Dermis blood vessel endothelial cell (primary cell): ENCODE measurements at regions not wholly inside any gene's neighbourhood (a gene's known extent, or its start where the extent isn't known, plus 50 kb on each side); places are given as distances from the start of the nearest gene placed in this dataset.
"Not testable (repeated sequence)": the region's sequence is repeated elsewhere in the genome, so short reads cannot be mapped to it uniquely, and the experiment has no call there.

Experiments
- DNase-seq: peaks from one replicate; pipeline ENCODE4 v3.0.0; 2010

- DNase-seq: no peak
These were observed 65.5 kb downstream of the VCX2 start for GRCh38 chrX:8105531-8105930.

GRCh38 chrX:8103655-8104054 lies 67.4 kb downstream of the VCX2 start:
- no peak for DNase-seq

GRCh38 chrX:8091510-8091909 lies 79.6 kb downstream of the VCX2 start:
- no peak for DNase-seq

GRCh38 chrX:8090906-8091305 lies 80.2 kb downstream of the VCX2 start:
- no peak for DNase-seq

- DNase-seq: no peak
These were observed 80.6 kb downstream of the VCX2 start for GRCh38 chrX:8090482-8090881.

- no peak for DNase-seq
These were observed 81.9 kb downstream of the VCX2 start for GRCh38 chrX:8089141-8089540.

DNA sequence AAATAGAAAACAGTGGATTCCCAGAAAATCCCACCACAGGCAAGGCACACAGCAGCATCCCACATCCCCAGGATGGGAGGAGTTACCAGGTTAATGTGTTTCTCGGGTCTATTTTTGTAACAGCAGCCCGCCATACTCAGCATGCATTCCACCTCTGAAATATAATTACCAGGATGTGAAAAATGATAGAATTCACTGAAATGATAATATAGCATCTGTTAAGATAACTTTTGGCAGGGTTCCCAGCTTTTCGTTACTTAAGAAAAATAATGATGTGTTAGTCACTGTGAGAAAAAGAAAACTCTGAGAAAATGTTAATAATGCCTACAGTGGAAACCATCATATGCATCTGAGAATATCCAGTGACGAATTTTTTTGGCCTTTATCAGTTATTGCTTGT lies 87.1 kb downstream of the VCX2 start:
- no peak for DNase-seq

- DNase-seq: no peak
These were observed 87.8 kb downstream of the VCX2 start for GRCh38 chrX:8083286-8083685.

DNA sequence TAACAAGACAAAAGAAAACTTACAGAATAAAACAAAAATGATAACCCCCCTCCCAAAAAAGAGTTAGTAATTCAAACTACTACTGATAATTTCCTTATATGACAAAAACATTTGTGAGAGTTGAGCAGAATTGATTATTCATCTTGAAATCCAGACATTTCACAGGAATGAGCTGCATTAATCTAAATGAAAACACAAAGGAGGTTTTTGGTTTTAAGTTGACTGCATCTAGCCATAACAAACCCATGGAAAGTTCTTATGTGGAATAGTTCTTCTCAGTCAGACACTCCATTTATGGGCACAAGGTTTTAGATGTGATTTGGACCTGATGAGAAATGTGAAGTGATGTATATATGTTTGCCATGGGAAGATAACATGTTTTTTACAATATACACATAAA lies 95.4 kb downstream of the VCX2 start:
- no peak for DNase-seq

DNA sequence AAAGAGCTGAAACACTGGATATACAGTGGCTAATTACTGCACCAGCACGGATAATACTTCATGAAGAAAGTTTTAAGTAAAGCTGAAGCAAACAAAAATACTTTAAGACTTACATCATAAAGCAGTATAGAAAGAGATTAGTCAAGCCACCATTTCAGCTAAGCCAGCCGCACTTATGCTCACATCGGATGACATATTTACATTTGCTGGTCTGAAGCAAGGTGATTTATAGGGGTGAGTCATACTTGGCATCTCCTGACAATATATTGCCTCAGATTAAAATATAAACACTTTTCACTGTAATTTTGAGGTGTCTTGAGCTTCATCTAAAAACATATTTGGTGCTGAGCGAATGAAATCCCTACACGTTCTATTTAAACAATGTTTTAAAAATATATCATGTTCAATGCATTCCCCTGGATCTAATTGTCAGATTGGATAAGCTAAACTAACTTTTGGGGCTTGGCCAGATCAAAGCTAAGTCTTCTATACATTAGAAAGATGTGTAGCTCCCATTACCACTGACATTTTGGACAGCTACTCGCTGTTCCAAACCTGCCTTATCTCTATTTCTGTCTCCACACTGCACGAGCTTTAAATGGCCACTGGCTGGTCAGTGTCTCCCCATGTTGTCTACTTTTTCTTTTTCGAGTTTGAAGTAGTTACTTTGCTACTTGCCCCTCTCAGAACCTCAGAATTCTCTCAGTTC lies 103.2 kb downstream of the VCX2 start:
- no peak for DNase-seq

DNA sequence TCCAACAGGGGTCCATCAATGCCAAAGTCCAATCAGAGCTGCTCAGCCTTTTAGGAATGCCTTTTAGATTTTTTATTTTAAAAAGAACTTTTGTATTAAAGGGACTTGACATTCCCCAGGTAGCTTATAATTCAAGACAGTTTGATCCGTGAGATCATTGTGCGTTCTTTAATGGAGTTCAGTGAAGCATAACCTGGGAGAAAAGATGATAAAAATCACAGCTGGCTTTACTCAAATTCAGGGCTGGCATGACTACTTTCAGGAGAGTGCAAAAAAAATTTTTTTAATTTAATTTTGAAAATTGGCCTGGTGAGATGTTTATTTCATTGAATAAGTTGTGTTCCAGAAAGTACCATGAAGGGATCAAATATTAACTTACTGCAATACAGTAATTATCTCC lies 118.2 kb downstream of the VCX2 start:
- DNase-seq: no peak

DNA sequence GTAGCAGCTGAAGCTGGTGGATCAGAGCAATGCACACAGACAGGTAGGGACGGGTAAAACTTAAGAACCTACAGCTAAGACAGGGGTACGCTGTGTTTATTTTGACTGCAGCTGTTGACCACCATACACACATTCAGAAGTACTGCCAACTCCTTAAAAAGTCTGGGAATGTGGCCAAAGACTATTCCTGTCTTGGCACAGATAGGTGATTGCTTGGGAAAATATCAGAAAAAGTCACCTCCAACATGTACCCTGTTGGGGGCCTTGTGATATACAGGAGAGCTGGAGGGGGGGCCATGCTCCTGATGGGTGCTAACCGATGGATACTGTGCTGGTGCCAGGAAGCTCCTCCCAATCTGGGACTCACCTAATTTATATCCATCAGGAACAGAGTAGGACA lies 121.2 kb downstream of the VCX2 start:
- no peak for DNase-seq

- DNase-seq: no peak
These were observed 121.3 kb upstream of the PNPLA4 start for GRCh38 chrX:8048466-8048865.

GRCh38 chrX:8044947-8045346 lies 117.7 kb upstream of the PNPLA4 start:
- no peak for DNase-seq

DNA sequence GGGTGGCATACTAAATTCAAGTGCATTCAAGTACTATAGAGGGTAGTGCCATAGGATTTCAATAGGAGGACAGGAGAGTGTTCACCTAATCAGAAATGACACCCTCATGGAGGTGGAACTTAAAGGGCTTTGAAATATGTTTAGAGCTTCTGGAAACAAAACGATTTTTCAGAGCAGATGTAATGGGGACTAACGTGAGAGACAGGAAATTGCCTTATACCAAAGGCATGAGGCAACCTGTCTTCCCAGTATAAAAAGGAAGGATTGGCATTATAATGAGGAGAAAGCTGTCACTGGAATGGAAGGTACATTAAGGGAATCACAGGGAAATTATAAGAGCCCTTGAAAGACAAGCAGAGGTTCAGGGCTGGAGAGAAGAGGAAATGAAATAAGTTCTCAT lies 116.3 kb upstream of the PNPLA4 start:
- no peak for DNase-seq

- DNase-seq: no peak
These were observed 115.9 kb upstream of the PNPLA4 start for GRCh38 chrX:8043121-8043520.

GRCh38 chrX:8042304-8042703 lies 115.1 kb upstream of the PNPLA4 start:
- no peak for DNase-seq

DNA sequence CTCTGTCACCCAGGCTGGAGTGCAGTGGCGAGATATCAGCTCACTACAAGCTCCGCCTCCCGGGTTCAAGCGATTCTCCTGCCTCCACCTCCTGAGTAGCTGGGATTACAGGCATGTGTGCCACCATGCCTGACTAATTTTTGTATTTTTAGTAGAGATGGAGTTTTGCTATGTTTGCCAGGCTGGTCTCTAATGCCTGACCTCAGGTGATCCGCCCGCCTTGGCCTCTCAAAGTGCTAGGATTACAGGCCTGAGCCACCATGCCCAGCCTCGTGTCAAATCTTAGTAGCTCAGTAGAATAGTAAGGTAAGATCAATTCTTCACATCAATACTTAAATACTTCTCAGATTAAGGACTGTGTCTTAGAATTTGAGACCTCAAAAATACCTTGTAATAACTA lies 112.5 kb upstream of the PNPLA4 start:
- not testable (repeated sequence) for DNase-seq

GRCh38 chrX:8037593-8038348 lies 110.6 kb upstream of the PNPLA4 start:
- DNase-seq: no peak

- DNase-seq: no peak
These were observed 109.7 kb upstream of the PNPLA4 start for GRCh38 chrX:8036914-8037313.

GRCh38 chrX:8034058-8034457 lies 106.8 kb upstream of the PNPLA4 start:
- DNase-seq: no peak

- DNase-seq: no peak
These were observed 106.0 kb upstream of the PNPLA4 start for GRCh38 chrX:8033175-8033574.

DNA sequence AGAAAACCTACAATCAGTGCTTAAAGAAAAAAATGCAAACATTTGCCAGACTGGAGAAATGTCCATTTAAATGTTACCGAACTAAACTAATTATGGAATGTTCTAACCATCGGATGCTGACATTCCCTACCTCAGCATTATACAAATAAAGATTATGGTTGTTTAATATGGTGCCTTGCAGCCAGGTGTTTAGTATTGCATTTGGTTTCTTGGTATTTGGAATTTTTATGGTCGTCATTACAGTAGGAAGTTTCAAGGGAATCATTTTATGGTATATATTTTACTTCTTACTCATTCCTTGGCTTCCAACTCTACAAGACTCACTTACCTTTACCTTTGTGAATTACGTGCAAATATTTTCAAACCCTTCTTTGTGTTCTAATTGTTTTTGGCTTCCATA lies 103.1 kb upstream of the PNPLA4 start:
- no peak for DNase-seq

GRCh38 chrX:8027827-8028226 lies 100.6 kb upstream of the PNPLA4 start:
- DNase-seq: no peak

GRCh38 chrX:8025705-8026104 lies 98.5 kb upstream of the PNPLA4 start:
- no peak for DNase-seq
